Renal cortical epithelial cell (primary cell): ENCODE measurements at regions not wholly inside any gene's neighbourhood (a gene's known extent, or its start where the extent isn't known, plus 50 kb on each side); places are given as distances from the start of the nearest gene placed in this dataset.

Experiments used
- DNase-seq: peaks from one replicate; pipeline ENCODE4 v3.0.0-alpha.2; 2011; ENCODE audit warnings: low read depth

DNA sequence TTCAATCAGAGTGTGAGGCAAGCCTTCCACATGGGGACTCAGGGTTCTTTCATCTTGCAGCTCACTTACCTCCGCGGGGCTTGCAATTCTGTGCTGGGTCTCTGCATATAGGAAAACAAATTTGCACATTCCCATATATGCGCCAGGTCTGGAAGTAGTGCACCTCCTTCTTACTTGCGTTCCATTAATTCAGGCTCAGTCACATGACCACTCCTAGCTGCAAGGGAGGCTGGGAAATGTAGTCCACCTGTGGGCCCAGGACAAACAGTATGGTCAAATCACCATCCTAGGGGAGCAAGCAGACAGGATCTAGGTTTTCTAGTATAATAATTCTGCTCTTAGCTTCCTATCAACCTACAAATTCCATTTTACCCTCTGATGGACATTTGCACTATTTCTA lies 160.4 kb downstream of the AACS start:
- no peak for DNase-seq

DNA sequence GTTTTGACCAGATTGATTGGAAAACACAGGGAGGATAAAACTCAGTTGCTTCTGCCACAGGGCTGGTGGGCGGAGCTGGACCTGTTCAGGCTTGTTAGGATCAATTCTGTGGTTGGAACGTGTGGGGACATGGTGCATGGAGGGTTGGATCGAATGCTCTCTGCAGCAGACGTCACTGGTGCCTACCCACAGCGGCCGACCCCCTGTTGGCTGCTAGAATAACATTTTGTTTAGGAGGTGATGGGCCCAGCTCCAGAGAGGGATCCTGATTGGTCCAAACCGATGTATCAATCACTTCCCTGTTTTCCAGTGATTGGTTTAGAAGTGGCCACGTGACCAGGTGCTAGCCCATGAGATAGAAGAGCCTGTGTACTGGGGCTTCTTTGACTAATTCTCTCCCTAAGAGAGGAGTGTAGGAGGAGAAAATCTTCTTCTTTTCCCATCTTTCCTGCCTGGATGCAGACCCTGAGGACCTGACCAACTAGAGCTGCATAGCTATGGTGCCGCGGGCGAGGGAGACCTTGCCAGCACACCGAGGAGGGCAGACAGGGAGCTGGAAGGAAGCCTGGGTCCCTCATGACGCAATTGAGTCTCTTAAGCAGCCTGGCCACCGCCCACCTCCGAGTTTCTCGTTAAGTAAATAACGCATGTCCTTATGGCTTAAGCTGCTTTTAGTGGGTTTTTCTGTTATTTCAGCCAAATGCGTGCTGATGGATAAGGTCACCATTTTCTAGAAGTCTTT lies 163.5 kb downstream of the AACS start:
- DNase-seq = no peak

DNA sequence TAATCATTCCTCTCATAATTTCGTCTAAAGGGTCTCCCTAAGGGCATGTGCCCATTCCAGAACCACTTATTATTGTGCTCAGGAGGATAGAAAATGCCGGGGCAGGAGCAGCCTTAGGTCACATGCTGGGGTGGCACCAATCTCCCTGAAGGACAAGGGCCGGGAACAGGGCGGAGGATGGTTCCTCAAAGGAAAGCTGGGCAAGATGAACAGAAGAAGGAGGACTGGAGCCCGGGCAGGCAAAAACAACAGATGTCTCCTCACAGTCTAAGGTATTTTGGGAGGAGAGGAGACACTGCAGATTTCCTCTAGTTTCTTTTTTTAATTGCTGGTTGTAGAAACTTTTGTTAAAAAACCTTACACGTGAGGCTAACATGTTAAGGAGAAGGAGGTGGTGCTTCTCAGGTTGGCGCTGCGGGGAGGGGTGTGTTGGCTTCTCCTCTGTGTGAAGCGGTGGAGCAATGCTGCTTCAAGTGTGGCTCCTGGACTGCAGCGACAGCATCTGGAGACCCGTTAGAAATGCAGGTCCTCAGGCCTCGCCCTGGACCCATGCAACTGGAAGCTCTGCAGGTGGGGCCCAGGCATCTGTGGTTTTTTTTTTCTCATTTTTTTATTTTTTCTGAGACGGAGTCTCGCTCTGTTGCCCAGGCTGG lies 164.8 kb downstream of the AACS start:
- no peak for DNase-seq

DNA sequence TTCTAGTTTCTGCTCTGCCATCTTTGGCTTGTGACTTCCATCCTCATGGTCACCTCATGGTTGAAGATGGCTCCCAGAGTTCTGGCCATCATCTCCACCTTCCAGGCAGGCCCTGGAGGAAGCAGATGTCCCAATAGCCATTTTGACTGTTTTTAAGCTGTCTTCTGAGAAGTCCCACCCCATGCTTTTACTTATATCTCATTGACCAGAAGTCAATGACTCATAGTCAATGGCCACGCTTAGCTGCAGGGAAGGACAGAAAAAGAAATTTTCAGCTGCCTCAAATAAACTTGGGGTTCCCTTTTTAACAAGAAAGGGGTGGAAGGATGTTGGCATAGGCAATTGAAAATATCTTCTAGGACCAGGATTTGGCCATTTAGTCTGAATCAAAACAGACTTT lies 168.1 kb downstream of the AACS start:
- no peak for DNase-seq

DNA sequence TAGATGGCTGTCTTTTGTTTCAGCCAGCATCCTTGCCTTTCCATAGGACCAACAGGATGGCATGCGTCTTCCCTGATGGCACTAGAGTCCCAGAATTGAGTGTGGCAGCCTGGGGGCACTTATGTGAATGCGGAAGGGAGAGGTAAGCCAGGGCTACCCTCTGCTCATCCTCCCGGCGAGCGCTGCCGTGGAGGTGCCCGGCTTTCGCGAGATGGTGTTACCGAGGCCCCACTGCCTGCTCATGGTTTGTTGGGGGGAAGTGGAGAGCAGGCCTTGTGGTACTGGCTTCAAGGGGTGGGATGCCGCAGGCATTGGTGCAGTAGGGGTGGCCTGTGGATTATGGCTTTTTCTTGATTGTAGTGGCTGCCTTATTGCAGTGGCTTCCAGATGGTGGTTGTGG lies 174.3 kb downstream of the AACS start:
- no peak for DNase-seq

DNA sequence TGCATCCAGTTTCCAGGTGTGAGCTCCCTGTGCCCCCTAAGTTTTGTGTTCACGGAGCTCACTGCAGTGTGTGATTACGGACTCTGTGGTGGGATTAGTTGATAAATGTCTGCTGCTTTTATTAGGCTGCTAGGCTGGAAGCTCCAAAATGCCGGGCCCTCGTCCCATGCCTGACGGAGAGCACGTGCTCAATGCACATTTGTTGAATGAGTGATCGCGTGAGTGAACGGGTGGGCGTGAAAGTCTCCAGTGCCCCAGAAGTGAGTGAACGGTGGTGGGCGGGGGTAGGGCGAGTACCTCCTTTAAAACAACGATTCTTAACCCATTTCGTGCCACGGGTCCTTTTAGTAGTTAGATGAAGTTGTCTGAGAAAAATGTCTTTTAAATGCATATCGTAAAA lies 175.5 kb downstream of the AACS start:
- no peak for DNase-seq

DNA sequence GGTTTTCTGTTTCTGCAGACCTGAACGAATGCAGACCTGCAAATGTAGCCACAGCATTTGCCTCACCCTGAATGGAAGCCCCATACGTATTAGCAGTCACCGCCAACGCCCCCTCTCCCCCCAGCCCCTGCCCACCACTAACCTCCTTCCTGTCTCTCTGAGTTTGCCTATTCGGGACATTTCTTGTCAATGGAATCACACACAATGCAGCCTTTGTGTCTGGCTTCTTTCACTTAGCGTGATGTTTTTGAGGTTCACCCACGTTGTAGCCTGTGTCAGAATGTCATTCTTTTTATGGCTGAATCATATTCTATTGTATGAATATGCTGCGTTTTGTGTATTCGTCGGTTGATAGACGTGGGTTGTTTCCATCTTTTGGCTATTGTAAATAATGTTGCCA lies 178.6 kb downstream of the AACS start:
- no peak for DNase-seq

DNA sequence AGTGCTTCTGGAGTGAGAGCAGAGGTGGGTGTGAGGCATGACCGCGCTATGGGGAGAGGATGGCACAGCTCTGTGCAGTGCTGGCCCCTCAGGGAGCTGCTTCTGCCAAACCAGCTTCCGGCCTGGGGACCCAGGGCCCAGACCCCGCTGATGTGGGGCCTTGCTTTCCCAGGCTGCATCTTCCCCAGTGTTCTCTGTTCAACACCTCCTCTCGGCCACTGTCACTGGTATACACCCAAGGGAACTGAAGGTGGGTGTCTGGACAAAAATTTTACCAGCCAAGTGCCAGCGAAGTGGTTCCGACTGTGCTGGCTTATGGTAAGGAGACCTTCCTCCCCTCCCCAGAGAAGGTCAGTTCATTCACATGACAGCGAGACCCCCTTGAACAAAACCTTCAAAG lies 179.1 kb downstream of the AACS start:
- DNase-seq = no peak

DNA sequence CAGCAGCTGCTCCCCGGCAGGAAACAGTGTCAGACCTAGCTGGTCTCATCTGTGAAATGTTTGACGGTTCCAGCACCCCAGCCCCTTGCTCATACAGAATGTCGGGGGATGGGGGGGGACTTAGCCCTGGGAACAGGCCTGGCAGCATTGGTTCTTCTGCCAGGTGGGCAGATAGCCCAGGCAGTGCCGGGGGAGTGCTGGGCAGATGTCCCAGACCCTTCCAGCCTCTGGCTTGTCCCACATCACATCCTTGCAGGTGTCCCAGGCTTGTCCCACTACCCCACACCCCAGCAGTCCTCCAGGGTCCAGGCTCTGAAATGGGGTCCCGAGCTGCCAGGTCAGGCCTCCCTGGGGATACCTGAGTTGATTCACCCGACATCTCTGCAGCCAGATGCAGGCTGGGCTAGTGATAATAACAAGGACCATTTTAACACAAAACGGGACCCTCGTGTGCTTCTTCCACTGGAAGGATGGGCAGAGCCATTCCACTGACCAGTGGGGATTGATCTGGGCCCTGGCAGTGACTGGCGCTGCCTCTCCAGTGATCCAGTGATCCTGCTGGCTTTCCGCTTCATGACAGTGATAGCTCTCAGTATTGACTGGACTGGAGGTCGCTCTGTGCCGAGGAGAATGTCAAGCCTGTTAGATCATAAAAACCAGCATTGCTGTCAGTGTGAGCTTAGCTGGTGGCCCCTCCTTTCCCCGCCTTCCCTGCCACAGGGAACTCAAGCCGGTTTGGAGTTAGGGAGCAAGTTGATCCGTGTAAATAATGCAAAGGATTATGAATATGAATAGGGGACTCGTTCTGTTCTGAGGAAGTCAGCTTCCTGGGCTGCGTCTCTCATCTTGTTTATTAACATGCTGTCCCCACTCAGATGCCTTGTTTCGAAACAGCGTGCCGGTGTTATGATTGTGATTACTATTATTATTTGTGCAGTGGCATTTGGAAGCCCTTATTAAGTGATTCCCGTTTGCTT lies 180.6 kb downstream of the AACS start:
- no peak for DNase-seq

DNA sequence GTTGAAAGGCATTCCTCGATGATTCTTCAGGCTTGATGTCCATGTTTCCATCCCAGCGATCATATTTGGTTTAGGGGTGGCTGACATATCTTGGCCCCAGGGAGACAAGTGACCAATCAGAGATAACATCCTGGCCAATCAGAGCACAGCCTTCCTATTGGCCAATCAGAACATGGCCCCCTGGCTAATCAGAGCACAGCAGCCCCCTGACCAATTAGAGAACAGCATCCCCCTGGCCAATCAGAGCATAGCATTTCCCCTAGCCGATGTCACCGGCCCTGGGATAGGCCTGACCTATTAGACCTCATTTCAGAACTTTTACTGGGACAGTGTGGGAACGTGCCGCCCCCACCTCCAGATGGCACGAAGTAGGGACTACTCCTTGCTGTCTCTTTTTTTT lies 182.2 kb downstream of the AACS start:
- no peak for DNase-seq

DNA sequence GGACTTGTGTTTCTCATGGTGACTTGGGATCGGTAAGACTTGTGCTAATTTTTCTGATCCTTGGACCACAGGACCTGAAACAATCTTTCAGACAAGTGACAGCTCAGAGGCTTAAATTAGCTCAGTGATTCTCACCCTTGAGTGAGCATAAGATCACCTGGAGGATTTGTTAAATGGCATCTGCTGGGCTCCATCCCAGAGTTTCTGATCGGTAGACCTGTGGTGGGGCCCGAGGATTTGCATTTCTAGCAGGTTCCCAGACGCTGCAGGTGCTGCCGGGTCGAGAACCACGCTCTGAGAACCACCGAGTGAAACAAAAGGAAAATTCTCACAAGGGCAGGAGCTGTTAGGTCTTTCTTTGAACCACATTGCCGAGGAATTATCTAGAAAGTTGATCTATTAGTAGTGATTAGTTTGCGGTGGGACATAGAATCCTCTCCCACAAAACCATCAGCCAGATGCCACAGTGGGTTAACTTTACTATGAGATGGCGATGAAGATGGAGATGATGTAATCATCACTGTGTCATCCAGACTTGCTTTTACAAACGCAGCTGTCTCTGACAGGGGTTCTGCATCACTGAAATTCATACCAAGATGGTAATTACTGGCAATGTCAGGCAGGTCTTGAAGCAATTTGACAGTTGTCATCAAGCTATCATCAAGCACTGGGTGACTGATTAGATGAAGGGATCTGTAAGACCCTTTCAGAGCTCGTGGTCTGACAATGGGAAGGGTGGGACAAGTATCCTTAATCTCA lies 184.0 kb downstream of the AACS start:
- DNase-seq = no peak

DNA sequence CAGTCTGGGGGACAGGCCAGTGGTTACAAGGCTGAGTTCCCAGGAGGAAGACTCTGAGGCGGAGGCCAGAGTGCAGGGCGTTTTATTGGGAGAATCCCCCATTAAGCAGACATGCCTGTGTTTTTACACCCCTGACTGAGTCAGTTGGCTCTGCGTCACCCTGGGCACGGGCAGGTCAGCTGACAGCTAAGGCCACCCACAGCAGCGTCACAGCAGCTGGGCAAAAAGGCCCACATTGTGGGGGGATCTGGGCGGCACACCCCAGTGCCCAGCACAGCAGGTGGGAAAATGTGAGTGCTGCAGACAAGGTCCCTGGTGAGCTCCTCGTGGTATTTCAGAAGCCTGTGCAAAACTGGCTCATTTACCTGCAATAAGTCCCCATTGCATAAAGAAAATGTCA lies 184.7 kb downstream of the AACS start:
- no peak for DNase-seq

DNA sequence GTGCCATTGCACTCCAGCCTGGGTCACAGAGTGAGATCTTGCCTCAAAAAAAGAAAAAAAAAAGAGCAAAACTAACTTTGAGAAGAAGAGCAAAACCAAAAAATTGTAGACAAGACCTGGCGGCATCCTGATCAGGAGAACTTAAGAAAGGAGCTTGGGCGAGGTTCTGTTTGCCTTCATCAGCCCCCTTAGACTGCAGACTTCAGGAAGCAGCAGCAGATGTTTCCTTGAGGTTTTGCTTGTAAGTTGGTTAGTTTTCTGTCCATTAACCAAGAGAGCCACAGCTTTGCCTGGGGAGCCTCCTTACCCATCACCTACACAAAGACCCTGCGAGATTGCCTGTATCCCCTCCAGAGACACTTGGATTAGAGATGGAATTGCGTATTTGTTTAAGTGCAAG lies 189.0 kb downstream of the AACS start:
- DNase-seq = no peak

DNA sequence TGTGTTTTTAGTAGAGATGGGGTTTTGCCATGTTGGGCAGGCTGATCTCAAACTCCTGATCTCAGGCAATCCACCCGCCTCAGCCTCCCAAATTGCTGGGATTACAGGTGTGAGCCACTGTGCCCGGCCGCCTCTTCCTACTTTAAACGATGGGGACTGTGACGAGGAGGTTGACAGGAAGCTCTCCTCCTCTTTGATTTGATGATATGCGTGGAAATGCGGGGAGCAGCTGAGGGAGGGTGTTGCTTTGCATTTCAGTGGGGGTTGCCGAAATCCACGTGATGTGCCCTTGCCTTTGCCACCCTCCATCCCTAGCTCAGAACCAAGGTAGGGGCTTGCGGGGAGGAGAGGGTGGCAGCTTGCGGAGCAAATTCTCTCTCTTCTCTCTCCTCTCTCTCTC lies 189.6 kb downstream of the AACS start:
- DNase-seq = no peak

DNA sequence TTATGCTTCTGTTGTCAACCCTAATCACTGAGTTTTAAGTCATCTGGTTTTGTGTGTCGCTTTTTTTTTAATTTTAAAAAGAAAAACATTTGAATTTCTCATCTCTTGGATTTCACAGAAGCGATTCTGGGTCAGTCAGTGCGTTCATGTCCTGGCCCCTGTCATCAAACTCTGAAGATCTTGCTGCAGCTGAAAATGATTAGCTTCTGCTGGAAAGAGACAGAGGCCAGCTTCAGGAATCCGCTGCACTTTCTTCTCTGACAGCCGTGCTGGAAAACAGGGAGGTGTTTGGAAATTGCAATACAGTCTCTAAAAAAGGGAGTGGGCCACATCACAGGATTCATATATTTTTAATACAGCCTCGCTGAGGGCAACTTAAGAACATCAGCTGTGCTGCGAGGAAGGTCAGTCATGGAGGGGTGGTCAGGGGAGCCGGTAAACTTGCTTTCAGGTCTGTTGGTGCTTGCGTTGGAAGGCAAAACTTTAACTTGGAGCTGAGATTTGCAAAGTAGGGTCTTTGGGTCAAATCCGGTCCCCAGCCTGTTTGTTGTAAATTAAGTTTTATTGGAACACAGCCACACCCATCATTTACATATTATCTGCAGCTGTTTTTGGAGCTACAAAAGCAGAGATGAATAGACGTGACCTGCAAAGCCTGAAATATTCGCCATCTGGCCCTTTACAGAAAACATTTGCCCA lies 190.8 kb downstream of the AACS start:
- no peak for DNase-seq

DNA sequence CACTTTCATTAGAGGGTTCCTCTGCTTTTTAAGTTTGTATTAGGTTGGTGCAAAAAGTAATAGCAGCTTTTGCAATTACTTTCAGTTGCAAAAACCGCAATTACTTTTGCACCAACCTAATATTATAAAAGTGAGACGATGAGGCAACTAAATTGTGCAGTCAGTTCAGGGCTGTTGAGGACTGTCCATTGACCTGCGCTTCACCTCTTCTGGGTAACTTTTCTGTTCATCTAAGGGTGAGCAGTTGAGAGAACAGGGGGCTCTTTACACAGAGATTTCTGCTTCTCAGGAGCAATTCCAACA lies 191.3 kb downstream of the AACS start:
- DNase-seq = no peak

DNA sequence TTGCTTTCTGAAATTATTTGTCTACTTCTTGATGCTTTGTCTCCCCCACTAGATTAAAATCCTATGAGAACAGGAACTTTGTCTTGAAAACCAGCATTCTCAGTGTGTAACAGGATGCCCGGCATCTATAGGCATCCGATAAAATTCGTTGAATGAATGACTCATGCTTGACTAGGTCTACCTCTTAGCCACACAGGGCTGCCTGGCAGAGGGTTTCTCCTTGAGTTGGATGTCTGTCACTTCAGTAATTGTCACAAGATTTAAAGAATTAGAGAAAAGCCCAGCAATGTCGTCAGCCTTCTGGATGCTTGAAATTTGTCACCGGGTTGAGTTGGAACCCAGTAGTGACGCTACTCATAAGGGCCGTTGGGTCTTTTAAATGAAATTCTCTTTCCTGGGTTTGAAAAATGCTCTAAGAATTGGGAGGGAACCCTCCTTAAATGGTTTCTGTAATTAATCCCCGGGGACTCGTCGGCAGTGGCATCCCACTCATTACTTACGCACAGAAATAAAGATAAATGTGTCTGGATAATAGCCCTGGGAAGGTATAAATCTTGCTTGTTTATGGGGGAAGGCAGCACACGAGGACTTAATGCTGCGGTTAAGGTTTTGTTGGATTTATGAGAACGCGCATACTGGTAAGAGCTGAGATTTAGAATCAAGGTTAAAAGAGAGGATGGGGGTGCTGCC lies 194.1 kb downstream of the AACS start:
- no peak for DNase-seq

DNA sequence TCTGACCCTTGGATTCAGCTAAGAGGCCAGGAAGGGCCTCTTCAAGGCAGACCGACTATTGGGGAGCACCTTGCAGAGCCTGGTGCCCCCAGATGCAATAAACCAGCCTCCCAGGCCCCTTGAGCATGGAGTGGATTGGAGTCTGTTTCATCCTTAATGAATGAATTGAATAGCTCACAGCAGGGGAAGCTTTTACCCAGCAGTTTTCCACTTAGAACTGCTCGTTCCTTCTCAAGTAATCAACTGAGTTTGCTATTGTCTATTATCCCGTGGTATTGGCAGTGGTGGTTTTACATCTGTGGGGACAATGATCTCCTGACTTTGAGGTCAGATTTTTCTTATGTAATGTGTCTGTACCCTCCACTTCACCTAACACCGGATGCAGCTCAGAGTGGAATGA lies 197.6 kb downstream of the AACS start:
- no peak for DNase-seq

DNA sequence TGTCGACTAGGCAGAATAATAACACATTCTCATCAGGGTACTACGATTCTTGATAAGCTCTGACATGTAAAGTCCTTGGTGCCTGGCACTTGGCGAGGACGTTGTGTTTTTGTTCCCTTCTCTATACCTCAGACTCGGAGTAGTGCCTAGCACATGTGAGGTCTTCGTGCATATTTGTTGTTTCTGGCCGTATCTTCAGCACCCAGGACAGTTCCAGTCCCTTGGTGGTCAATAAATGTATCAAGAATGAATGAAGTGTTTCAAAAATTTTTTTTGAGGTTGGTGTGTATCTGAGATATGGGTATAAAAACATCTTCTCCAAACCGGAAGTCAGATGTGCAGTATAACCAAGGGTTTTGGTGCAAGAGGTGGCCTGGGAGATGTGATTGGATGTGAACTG lies 198.2 kb downstream of the AACS start:
- no peak for DNase-seq

DNA sequence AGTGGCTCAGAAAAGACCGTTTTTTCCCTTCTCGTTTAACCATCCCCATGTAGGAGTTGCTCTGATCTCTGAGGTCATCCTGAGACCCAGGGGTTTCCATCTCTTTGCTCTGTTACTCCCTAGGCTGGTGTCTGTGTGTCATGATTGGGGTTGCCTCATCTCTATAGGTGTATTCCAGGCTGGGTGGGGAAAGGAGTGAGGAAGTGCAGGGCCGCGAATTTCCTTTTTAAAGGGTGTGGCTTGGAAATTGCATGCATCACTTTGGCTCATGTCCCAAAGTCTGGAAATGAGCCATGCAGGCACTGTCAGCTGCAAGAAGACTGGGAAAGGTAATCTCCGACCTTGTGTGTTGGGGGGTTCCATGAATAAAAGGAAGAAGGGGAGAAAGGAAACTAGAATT lies 201.9 kb downstream of the AACS start:
- DNase-seq = no peak

DNA sequence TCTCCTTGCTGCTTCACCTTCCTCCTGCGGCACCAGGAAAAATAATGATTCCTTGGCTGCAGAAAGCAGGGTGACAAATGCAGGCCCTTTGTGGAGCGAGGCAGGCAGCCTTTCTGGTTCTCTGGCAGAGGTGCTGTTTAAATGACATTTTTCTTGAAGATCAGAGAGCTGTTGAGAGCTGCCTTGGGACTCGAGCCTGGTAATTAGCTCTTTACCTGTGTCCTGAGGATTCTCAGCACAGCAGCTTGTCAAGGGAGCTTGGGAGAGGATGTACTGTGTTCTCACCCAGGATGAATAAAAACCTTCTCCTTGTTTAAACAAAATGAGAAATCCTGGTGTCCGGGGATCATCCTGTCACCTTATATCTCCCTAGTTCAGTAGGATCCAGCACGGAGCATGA lies 204.0 kb downstream of the AACS start:
- DNase-seq = no peak
